ENCODE measurements at regions not wholly inside any gene's neighbourhood (a gene's known extent, or its start where the extent isn't known, plus 50 kb on each side); places are given as distances from the start of the nearest gene placed in this dataset.

GRCh38 chr3:73813692-73814292 lies 189.1 kb upstream of the PDZRN3 start:
- Histone ChIP-seq H3K4me3 (peak overlapping the region in 1 of 2 donors; percentile 13), H3K9me3 (no peaks in the 10 kb centered on the region), H3K4me1 (no peaks in the 10 kb centered on the region), H3K27ac (no peak overlapping the region), H3K36me3 (no peaks in the 10 kb centered on the region), H3K27me3 (no peaks in the 10 kb centered on the region)
- DNase-seq (ENCODE audit: extremely low spot score in 2 of 2): no peak
- intact Hi-C loops (cut with DNase I): no loop called here
- TF ChIP-seq POLR2A (IDR thresholded peaks at IDR 0.05): no peak
- TF ChIP-seq POLR2AphosphoS5 (IDR thresholded peaks at IDR 0.05; ENCODE audit: insufficient read depth in 1 of 2, low read depth in 1 of 2): no peak

GRCh38 chr3:73813291-73813690 lies 188.6 kb upstream of the PDZRN3 start:
- intact Hi-C loops (cut with DNase I): no loop called here
- H3K4me1 ChIP-seq: no peaks in the 10 kb centered on the region
- DNase-seq (ENCODE audit: extremely low spot score in 2 of 2): no peak

GRCh38 chr3:73812054-73812453 lies 187.3 kb upstream of the PDZRN3 start:
- Histone ChIP-seq H3K9me3 (no peaks in the 10 kb centered on the region), H3K27ac (no peak overlapping the region), H3K36me3 (no peaks in the 10 kb centered on the region), H3K4me1 (no peaks in the 10 kb centered on the region), H3K27me3 (no peaks in the 10 kb centered on the region), H3K4me3 (no peak overlapping the region)
- intact Hi-C loops (cut with DNase I): no loop called here
- no peak for DNase-seq (ENCODE audit: extremely low spot score in 2 of 2)
- TF ChIP-seq CTCF (IDR thresholded peaks at IDR 0.05) (no peak), POLR2AphosphoS5 (IDR thresholded peaks at IDR 0.05; ENCODE audit: insufficient read depth in 1 of 2, low read depth in 1 of 2) (no peak), POLR2A (IDR thresholded peaks at IDR 0.05) (no peak)

More at GRCh38 chr3:73813291-73813690, 188.6 kb upstream of the PDZRN3 start:
- H3K27me3 ChIP-seq: no peaks in the 10 kb centered on the region
- H3K4me3 ChIP-seq: peak overlapping the region in 1 of 2 donors; percentile 13
- TF ChIP-seq POLR2AphosphoS5 (IDR thresholded peaks at IDR 0.05; ENCODE audit: insufficient read depth in 1 of 2, low read depth in 1 of 2) (no peak), CTCF (IDR thresholded peaks at IDR 0.05) (no peak), POLR2A (IDR thresholded peaks at IDR 0.05) (no peak)
- H3K36me3 ChIP-seq: no peaks in the 10 kb centered on the region
- H3K9me3 ChIP-seq: no peaks in the 10 kb centered on the region
- no peak overlapping the region for H3K27ac ChIP-seq

- Histone ChIP-seq H3K4me3 (no peak overlapping the region), H3K27ac (no peak overlapping the region), H3K36me3 (no peaks in the 10 kb centered on the region), H3K9me3 (no peaks in the 10 kb centered on the region), H3K27me3 (no peaks in the 10 kb centered on the region), H3K4me1 (peaks cover 5% of the 10 kb centered on the region)
- TF ChIP-seq POLR2A (IDR thresholded peaks at IDR 0.05) (no peak), POLR2AphosphoS5 (IDR thresholded peaks at IDR 0.05; ENCODE audit: insufficient read depth in 1 of 2, low read depth in 1 of 2) (no peak), CTCF (IDR thresholded peaks at IDR 0.05) (no peak)
- intact Hi-C loops (cut with DNase I): loop anchor here (10.0 kb wide), 1 partner anchor 184 kb away; the partner anchor contains the start of gene PDZRN3
- no peak for DNase-seq (ENCODE audit: extremely low spot score in 2 of 2)
Measured at GRCh38 chr3:73808862-73809509, 184.2 kb upstream of the PDZRN3 start.

- H3K27ac ChIP-seq: no peak overlapping the region
- intact Hi-C loops (cut with DNase I): loop anchor here (10.0 kb wide), 1 partner anchor 181 kb away; the partner anchor contains the start of gene PDZRN3
- H3K9me3 ChIP-seq: no peaks in the 10 kb centered on the region
- no peak overlapping the region for H3K4me3 ChIP-seq
- DNase-seq (ENCODE audit: extremely low spot score in 2 of 2): no peak
- H3K36me3 ChIP-seq: no peaks in the 10 kb centered on the region
- no peak for TF ChIP-seq CTCF (IDR thresholded peaks at IDR 0.05)
- no peak for TF ChIP-seq POLR2A (IDR thresholded peaks at IDR 0.05)
- peak in 1 of 2 donors; percentile 74 for TF ChIP-seq POLR2AphosphoS5 (IDR thresholded peaks at IDR 0.05; ENCODE audit: insufficient read depth in 1 of 2, low read depth in 1 of 2)
- no peaks in the 10 kb centered on the region for H3K27me3 ChIP-seq
- H3K4me1 ChIP-seq: peaks cover 5% of the 10 kb centered on the region
Measured at GRCh38 chr3:73805435-73805834, 180.7 kb upstream of the PDZRN3 start.

Measured in vagina (tissue), 2 donors.